ENCODE measurements at regions not wholly inside any gene's neighbourhood (a gene's known extent, or its start where the extent isn't known, plus 50 kb on each side); places are given as distances from the start of the nearest gene placed in this dataset.

DNA sequence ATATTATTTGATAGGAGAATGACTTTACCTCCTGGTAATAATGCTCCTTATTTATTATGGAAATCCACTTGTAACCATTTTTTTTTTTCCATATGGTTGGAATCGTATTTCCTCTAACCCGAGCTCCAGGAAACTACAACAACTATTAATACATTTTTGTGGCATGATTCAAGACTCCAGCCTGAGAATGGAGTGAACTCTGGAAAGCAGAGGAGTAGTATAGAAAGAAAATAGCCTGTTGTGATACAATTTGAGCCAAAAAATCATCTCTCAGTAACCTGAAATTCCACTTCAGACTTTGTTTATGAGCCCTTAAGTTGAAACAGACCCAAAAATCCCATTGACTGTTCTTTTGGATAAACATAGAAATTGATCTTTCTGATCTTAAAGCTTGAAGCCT lies 921.1 kb downstream of the SOCS6 start:
- intact Hi-C loops (cut with DNase I), result no loop called here
- no peaks in the 10 kb centered on the region for H3K9me3 ChIP-seq
- no peaks in the 10 kb centered on the region for H3K27me3 ChIP-seq
- no peak for DNase-seq
- no peak overlapping the region for H3K4me3 ChIP-seq
- H3K4me1 ChIP-seq, result no peaks in the 10 kb centered on the region
- TF ChIP-seq EP300 (IDR thresholded peaks at IDR 0.05) (no peak), POLR2AphosphoS5 (IDR thresholded peaks at IDR 0.05) (no peak)
- H3K27ac ChIP-seq, result no peak overlapping the region
- WGBS, 2 donors, result 61 to 63% methylated on average over 2 of the region's 2 CpGs
- H3K36me3 ChIP-seq, result no peaks in the 10 kb centered on the region

- Histone ChIP-seq H3K4me3 (no peak overlapping the region), H3K27me3 (no peaks in the 10 kb centered on the region), H3K36me3 (no peaks in the 10 kb centered on the region), H3K27ac (no peak overlapping the region), H3K4me1 (no peaks in the 10 kb centered on the region), H3K9me3 (no peaks in the 10 kb centered on the region)
- intact Hi-C loops (cut with DNase I), result no loop called here
- DNase-seq, result no peak
- no peak for TF ChIP-seq CTCF (IDR thresholded peaks at IDR 0.05)
- no peak for TF ChIP-seq POLR2AphosphoS5 (IDR thresholded peaks at IDR 0.05)
- no peak for TF ChIP-seq POLR2A (IDR thresholded peaks at IDR 0.05)
- no peak for TF ChIP-seq EP300 (IDR thresholded peaks at IDR 0.05)
- 56 to 68% methylated on average over 1 of the region's 1 CpG for WGBS, 2 donors
These were observed 905.6 kb downstream of the SOCS6 start for GRCh38 chr18:71194438-71194837.

DNA sequence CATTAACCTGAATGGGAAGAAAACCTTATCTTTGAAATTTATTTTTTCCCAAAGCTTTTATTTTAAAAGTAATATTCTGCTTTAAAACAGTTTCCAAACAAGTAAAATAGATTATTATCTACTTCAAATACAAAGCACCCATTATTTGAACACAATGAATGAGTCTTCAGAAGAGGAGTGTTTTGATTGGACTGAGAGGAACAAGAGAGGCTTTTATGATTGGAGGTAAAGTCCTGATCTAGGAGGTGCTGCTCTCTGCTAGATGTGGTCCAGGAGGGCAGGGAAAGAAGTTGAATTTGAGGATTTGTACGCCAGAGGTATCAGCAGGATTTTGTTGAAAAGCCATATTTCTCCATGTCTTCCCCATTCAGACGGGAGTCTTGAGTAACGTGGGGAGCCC lies 900.7 kb downstream of the SOCS6 start:
- Histone ChIP-seq H3K4me1 (no peaks in the 10 kb centered on the region), H3K4me3 (no peak overlapping the region), H3K27me3 (no peaks in the 10 kb centered on the region), H3K9me3 (no peaks in the 10 kb centered on the region), H3K36me3 (no peaks in the 10 kb centered on the region), H3K27ac (no peak overlapping the region)
- WGBS, 2 donors, result 86 to 89% methylated on average over 3 of the region's 3 CpGs
- DNase-seq, result no peak
- intact Hi-C loops (cut with DNase I), result no loop called here
- no peak for TF ChIP-seq POLR2AphosphoS5 (IDR thresholded peaks at IDR 0.05)
- no peak for TF ChIP-seq POLR2A (IDR thresholded peaks at IDR 0.05)
- no peak for TF ChIP-seq CTCF (IDR thresholded peaks at IDR 0.05)
- TF ChIP-seq EP300 (IDR thresholded peaks at IDR 0.05), result no peak

DNA sequence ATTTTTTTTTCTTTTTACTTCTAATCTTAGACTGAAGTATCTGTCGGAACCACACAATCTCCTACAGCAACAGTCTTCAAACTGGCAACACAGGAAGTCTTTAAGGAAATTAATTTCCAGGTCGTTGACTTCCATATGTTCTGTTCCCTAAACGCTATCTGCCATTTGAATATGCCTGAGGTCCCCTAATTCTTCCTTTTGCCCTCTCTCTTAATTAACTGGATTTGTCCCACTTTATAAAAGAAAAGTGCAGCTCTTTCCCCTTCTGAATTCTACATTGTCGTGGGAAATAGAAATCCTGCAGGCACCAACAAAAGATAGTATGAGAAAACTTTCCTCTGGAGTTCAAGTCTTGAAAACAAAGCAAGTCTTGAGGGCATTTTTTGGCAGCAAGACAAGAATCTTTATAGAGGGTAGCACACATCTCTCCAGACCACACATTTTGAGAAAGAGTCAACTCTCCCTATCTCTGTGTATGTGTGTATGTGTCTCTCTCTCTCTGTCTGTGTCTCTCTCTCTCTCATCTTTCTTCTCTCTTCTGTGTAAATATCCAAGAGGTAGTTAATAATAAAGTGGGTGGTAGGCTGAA lies 879.8 kb downstream of the SOCS6 start:
- Histone ChIP-seq H3K36me3 (no peaks in the 10 kb centered on the region), H3K27me3 (no peaks in the 10 kb centered on the region), H3K27ac (no peak overlapping the region), H3K4me3 (no peak overlapping the region), H3K4me1 (no peaks in the 10 kb centered on the region), H3K9me3 (peaks cover 0 to 3% (median 0%) of the 10 kb centered on the region in 4 donors)
- DNase-seq, result no peak
- intact Hi-C loops (cut with DNase I), result no loop called here
- no peak for TF ChIP-seq POLR2AphosphoS5 (IDR thresholded peaks at IDR 0.05)
- no peak for TF ChIP-seq EP300 (IDR thresholded peaks at IDR 0.05)
- TF ChIP-seq POLR2A (IDR thresholded peaks at IDR 0.05), result no peak
- no peak for TF ChIP-seq CTCF (IDR thresholded peaks at IDR 0.05)
- WGBS, 2 donors, result 45 to 59% methylated on average over 4 of the region's 4 CpGs

GRCh38 chr18:71136487-71136886 lies 847.6 kb downstream of the SOCS6 start:
- intact Hi-C loops (cut with DNase I), result no loop called here
- no peak for TF ChIP-seq EP300 (IDR thresholded peaks at IDR 0.05)
- no peak for TF ChIP-seq CTCF (IDR thresholded peaks at IDR 0.05)
- no peak for TF ChIP-seq POLR2A (IDR thresholded peaks at IDR 0.05)
- no peak for TF ChIP-seq POLR2AphosphoS5 (IDR thresholded peaks at IDR 0.05)
- Histone ChIP-seq H3K4me1 (no peaks in the 10 kb centered on the region), H3K4me3 (no peak overlapping the region), H3K27ac (no peak overlapping the region), H3K27me3 (no peaks in the 10 kb centered on the region), H3K36me3 (no peaks in the 10 kb centered on the region), H3K9me3 (no peaks in the 10 kb centered on the region)
- DNase-seq, result no peak
- 58 to 71% methylated on average over 3 of the region's 3 CpGs for WGBS, 2 donors
